ENCODE measurements at regions not wholly inside any gene's neighbourhood (a gene's known extent, or its start where the extent isn't known, plus 50 kb on each side); places are given as distances from the start of the nearest gene placed in this dataset.

DNA sequence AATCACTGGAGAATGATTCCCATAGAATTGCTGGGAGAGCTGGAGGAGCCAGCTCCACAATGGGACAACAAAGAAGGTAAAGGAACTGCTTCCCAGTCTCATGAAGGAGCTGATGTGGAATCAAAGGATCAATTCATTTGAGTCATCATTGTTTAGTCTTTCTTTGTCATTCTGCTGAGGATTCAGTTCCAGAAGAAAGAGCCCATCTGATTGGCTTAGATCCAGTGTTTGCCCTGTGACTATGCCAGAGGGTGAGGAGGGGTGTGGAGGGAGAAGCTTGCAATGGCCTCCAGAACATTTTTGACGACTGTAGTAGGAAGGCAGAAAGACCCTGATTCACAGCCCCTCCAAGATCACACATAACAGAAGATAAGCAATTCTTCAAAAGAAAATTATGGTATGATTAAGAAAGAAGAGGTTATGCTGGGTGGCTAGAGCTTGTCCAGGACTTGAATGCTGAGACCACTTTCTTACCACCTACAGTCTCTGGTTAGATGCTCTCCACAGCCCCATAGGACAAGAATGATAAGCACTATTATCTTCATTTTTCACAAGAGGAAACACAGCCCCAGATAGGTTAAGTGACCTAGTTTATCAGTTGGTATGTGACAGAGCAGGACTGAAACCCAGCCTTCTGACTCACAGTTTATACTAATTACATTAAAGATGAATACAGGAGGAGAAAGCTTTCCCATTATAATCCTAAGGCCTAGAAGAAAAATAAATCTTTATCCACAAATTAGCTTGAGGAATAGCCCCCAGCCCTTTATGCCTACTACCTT, 363.1 kb downstream of the PRELID2 start:
- no peaks in the 10 kb centered on the region for H3K9me3 Mint-ChIP-seq
- no peak overlapping the region for H3K4me3 Mint-ChIP-seq
- TF ChIP-seq CTCF (conservative IDR thresholded peaks at IDR 0.05): no peak
- no peak overlapping the region for H3K27ac Mint-ChIP-seq (ENCODE audit: unreplicated experiment)
- no peak for DNase-seq (ENCODE audit: low read depth, low spot score)
- H3K4me1 Mint-ChIP-seq: peaks cover 10% of the 10 kb centered on the region
- H3K36me3 Mint-ChIP-seq (ENCODE audit: low read depth): no peaks in the 10 kb centered on the region
- no peaks in the 10 kb centered on the region for H3K27me3 Mint-ChIP-seq (ENCODE audit: low read depth)

DNA sequence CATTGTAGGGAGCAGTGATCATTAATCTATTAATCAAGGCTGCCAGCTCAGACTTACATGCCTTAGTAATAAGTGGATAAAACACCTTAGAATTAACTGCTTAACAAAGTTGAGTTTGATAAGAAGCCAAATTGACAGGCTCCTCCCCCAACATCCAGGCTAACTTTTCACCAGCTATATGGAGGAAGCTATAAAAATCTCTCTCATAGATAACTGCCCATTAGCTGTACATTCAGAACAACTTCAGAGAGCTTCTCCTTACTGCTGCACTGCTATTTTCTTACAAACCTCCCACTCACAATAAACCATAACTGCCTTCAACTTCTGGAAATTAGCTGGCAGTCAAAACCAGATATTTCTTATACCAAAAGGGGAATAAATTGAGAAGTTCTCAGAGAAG, 364.1 kb downstream of the PRELID2 start:
- Mint-ChIP-seq H3K4me1 (peaks cover 10% of the 10 kb centered on the region), H3K9me3 (no peaks in the 10 kb centered on the region), H3K36me3 (ENCODE audit: low read depth) (no peaks in the 10 kb centered on the region), H3K27ac (ENCODE audit: unreplicated experiment) (no peak overlapping the region), H3K4me3 (no peak overlapping the region), H3K27me3 (ENCODE audit: low read depth) (no peaks in the 10 kb centered on the region)
- no peak for DNase-seq (ENCODE audit: low read depth, low spot score)
- no peak for TF ChIP-seq CTCF (conservative IDR thresholded peaks at IDR 0.05)

DNA sequence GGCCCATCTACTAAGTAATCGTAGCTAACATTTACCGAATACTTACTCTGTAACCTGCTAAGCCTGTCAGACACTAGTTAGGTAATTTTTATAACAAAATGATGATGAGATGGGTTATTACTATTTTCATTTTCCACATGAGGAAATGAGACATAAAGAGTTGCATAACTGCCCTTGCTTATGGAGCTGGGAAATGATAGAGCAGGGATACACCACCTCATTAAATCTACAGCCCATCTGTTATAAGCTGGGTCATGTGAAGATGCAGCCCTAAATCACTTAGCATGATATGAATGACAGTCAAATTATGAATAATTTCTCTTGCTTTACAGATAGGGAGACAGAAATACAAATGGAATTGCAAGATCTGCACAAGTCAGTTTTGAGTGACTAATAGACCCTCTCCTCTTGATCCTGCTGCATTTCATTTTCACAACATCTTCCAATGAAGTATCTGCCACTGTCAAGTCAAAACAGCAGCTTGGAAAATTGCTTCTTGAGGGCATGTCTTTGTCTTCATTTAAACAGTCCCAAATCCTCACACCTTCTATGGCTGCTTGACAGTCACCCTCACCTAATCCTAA, 364.7 kb downstream of the PRELID2 start:
- TF ChIP-seq CTCF (conservative IDR thresholded peaks at IDR 0.05): no peak
- H3K4me3 Mint-ChIP-seq: no peak overlapping the region
- no peak overlapping the region for H3K27ac Mint-ChIP-seq (ENCODE audit: unreplicated experiment)
- peaks cover 10% of the 10 kb centered on the region for H3K4me1 Mint-ChIP-seq
- no peaks in the 10 kb centered on the region for H3K9me3 Mint-ChIP-seq
- H3K36me3 Mint-ChIP-seq (ENCODE audit: low read depth): no peaks in the 10 kb centered on the region
- H3K27me3 Mint-ChIP-seq (ENCODE audit: low read depth): no peaks in the 10 kb centered on the region
- DNase-seq (ENCODE audit: low read depth, low spot score): no peak

DNA sequence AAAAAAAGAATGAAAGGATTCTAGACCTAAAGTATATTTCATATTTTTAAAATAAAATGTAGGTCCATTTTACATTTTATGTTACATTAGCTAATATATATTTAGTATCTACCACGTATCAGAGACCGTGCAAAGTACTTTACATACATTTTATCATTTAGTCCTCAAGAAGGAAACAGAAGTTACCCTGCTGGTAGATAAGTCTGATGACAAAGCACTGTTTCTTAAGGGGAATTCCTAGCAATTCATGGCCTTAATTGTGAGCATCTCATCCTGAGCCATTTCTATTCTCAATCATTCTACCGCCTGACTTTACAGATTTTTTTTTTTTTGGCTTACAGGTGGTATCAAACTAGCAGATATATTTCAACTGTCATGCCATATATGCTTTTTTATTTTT, 367.7 kb downstream of the PRELID2 start:
- H3K4me1 Mint-ChIP-seq: peaks cover 10% of the 10 kb centered on the region
- H3K36me3 Mint-ChIP-seq (ENCODE audit: low read depth): no peaks in the 10 kb centered on the region
- no peaks in the 10 kb centered on the region for H3K27me3 Mint-ChIP-seq (ENCODE audit: low read depth)
- no peak for TF ChIP-seq CTCF (conservative IDR thresholded peaks at IDR 0.05)
- no peak overlapping the region for H3K27ac Mint-ChIP-seq (ENCODE audit: unreplicated experiment)
- H3K4me3 Mint-ChIP-seq: no peak overlapping the region
- no peak for DNase-seq (ENCODE audit: low read depth, low spot score)
- peaks cover 3% of the 10 kb centered on the region for H3K9me3 Mint-ChIP-seq

- Mint-ChIP-seq H3K27ac (ENCODE audit: unreplicated experiment) (no peak overlapping the region), H3K4me3 (no peak overlapping the region), H3K27me3 (ENCODE audit: low read depth) (no peaks in the 10 kb centered on the region), H3K9me3 (peaks cover 3% of the 10 kb centered on the region), H3K36me3 (ENCODE audit: low read depth) (no peaks in the 10 kb centered on the region), H3K4me1 (peaks cover 1% of the 10 kb centered on the region)
- no peak for TF ChIP-seq CTCF (conservative IDR thresholded peaks at IDR 0.05)
- DNase-seq (ENCODE audit: low read depth, low spot score): no peak
Observed at GRCh38 chr5:145466533-145466932, 368.6 kb downstream of the PRELID2 start.
